GM23338 (cell line): ENCODE measurements at regions not wholly inside any gene's neighbourhood (a gene's known extent, or its start where the extent isn't known, plus 50 kb on each side); places are given as distances from the start of the nearest gene placed in this dataset.

Experiments used
- ATAC-seq: fragments of 200-7000 bp; cut with Tn5 transposase; 3 replicates; pipeline ENCODE4 v1.9.1; 2020
- DNase-seq: peaks from one replicate; pipeline ENCODE4 v3.0.0-alpha.2; 2015; ENCODE audit warnings: low spot score
- H2AFZ ChIP-seq: fragments of 200-600 bp; sonication (generic); 2 replicates; pipeline ENCODE4 v1.8.0; 2016; ENCODE audit warnings: antibody characterized with exemption, mild to moderate bottlenecking, moderate library complexity
- H3F3A ChIP-seq: fragments of 200-600 bp; sonication (generic); replicated peaks from 2 replicates; pipeline ENCODE4 v1.8.0; 2017; ENCODE audit warnings: antibody characterized with exemption, mixed run types, low read depth
- H3K27ac ChIP-seq: fragments of 200-600 bp; sonication (generic); 2 replicates; pipeline ENCODE4 v1.6.1; 2016; ENCODE audit warnings: low read depth
- H3K27me3 ChIP-seq: fragments of 200-600 bp; sonication (generic); 2 replicates; pipeline ENCODE4 v1.8.0; 2016; ENCODE audit warnings: mild to moderate bottlenecking, mixed run types, moderate library complexity; ENCODE audit not compliant: insufficient read depth
- H3K36me3 ChIP-seq: fragments of 200-600 bp; sonication (generic); 2 replicates; pipeline ENCODE4 v1.8.0; 2016; ENCODE audit warnings: mild to moderate bottlenecking; ENCODE audit not compliant: insufficient read depth
- H3K4me1 ChIP-seq: fragments of 200-600 bp; sonication (generic); 2 replicates; pipeline ENCODE4 v1.8.0; 2016; ENCODE audit warnings: mild to moderate bottlenecking, moderate library complexity; ENCODE audit not compliant: insufficient read depth
- H3K4me2 ChIP-seq: fragments of 200-600 bp; sonication (generic); 2 replicates; pipeline ENCODE4 v1.7.1; 2017; ENCODE audit warnings: mixed run types
- H3K4me3 ChIP-seq: fragments of 200-600 bp; sonication (generic); 2 replicates; pipeline ENCODE4 v1.6.1; 2016; ENCODE audit warnings: mixed run types
- H3K79me2 ChIP-seq: fragments of 200-600 bp; sonication (generic); replicated peaks from 2 replicates; pipeline ENCODE4 v1.8.0; 2017; ENCODE audit warnings: mild to moderate bottlenecking; ENCODE audit not compliant: insufficient read depth
- H3K9me2 ChIP-seq: fragments of 200-600 bp; sonication (generic); 2 replicates; pipeline ENCODE4 v1.8.0; 2017; ENCODE audit not compliant: insufficient read depth
- H4K20me1 ChIP-seq: fragments of 200-600 bp; sonication (generic); replicated peaks from 2 replicates; pipeline ENCODE4 v1.8.0; 2017; ENCODE audit warnings: mild to moderate bottlenecking; ENCODE audit not compliant: insufficient read depth
- H3K27ac Mint-ChIP-seq: 2 replicates; pipeline ENCODE4 v1.8.0; 2020; ENCODE audit warnings: inconsistent platforms, mild to moderate bottlenecking, moderate library complexity, mixed read lengths
- H3K27me3 Mint-ChIP-seq: 3 replicates; pipeline ENCODE4 v1.8.0; 2022; ENCODE audit warnings: low read depth, mild to moderate bottlenecking, moderate library complexity, mixed read lengths, inconsistent platforms; ENCODE audit not compliant: insufficient read depth, poor library complexity
- H3K36me3 Mint-ChIP-seq: 3 replicates; pipeline ENCODE4 v1.8.0; 2021; ENCODE audit warnings: low read depth, mild to moderate bottlenecking, inconsistent platforms, moderate library complexity, mixed read lengths
- H3K4me1 Mint-ChIP-seq: 3 replicates; pipeline ENCODE4 v1.8.0; 2020; ENCODE audit warnings: mild to moderate bottlenecking, inconsistent platforms, mixed read lengths
- H3K4me3 Mint-ChIP-seq: 3 replicates; pipeline ENCODE4 v1.8.0; 2021; ENCODE audit warnings: moderate library complexity, mild to moderate bottlenecking, inconsistent platforms, mixed read lengths
- H3K9me3 Mint-ChIP-seq: 3 replicates; pipeline ENCODE4 v1.8.0; 2020; ENCODE audit warnings: moderate library complexity, mild to moderate bottlenecking, inconsistent platforms, mixed read lengths
- EZH2 ChIP-seq: fragments of 200-600 bp; sonication (generic); IDR thresholded peaks from one replicate; pipeline ENCODE4 v1.8.0; 2017; ENCODE audit warnings: antibody characterized with exemption, mild to moderate bottlenecking, low read depth; ENCODE audit not compliant: unreplicated experiment
- EZH2phosphoT487 ChIP-seq: fragments of 200-600 bp; sonication (generic); IDR thresholded peaks from one replicate; pipeline ENCODE4 v1.8.1; 2018; ENCODE audit warnings: antibody characterized with exemption; ENCODE audit not compliant: unreplicated experiment
- JUNB ChIP-seq: IDR thresholded peaks from one replicate; pipeline ENCODE4 v1.6.1; 2016; ENCODE audit warnings: antibody characterized with exemption; ENCODE audit not compliant: unreplicated experiment
- NANOG ChIP-seq: IDR thresholded peaks from 2 replicates; pipeline ENCODE4 v1.6.1; 2016; ENCODE audit warnings: antibody characterized with exemption, borderline replicate concordance
- POLR2AphosphoS5 ChIP-seq: IDR thresholded peaks from 2 replicates; pipeline ENCODE4 v1.6.1; 2016; ENCODE audit warnings: antibody characterized with exemption, low read depth
- STAT1 ChIP-seq: IDR thresholded peaks from one replicate; pipeline ENCODE4 v1.6.1; 2016; ENCODE audit warnings: antibody characterized with exemption; ENCODE audit not compliant: unreplicated experiment
- ZNF114 ChIP-seq: fragments of 250-450 bp; sonication (Bioruptor Pico); IDR thresholded peaks from 2 replicates; pipeline ENCODE4 v1.5.0; 2020; ENCODE audit warnings: mild to moderate bottlenecking, moderate library complexity
- ZNF331 ChIP-seq: fragments of 250-450 bp; sonication (Bioruptor Pico); IDR thresholded peaks from 2 replicates; pipeline ENCODE4 v1.5.0; 2020; ENCODE audit warnings: low read depth, mild to moderate bottlenecking, moderate library complexity
- TF ChIP-seq, protein P1 (sequence below): IDR thresholded peaks from one replicate; pipeline ENCODE4 v1.6.1; 2018; ENCODE audit warnings: antibody characterized with exemption; ENCODE audit not compliant: unreplicated experiment
- TF ChIP-seq, protein P2 (sequence below): fragments of 250-450 bp; sonication (Bioruptor Pico); IDR thresholded peaks from 2 replicates; pipeline ENCODE4 v1.5.0; 2020; ENCODE audit warnings: mild to moderate bottlenecking, moderate library complexity
- TF ChIP-seq, protein P3 (sequence below): IDR thresholded peaks from 2 replicates; pipeline ENCODE4 v1.6.1; 2016; ENCODE audit warnings: antibody characterized with exemption

GRCh38 chr13:69641773-69642172 is 465.9 kb upstream of the ATXN8OS start:
- H3F3A ChIP-seq = no peaks in the 10 kb centered on the region
- H3K27me3 ChIP-seq = no peaks in the 10 kb centered on the region
- H3K4me3 ChIP-seq = no peak overlapping the region
- H3K79me2 ChIP-seq = no peaks in the 10 kb centered on the region
- TF ChIP-seq STAT1 (no peak), EZH2phosphoT487 (no peak), ZNF114 (no peak), JUNB (no peak), POLR2AphosphoS5 (no peak), ZNF331 (no peak), EZH2 (no peak), NANOG (no peak)
- TF ChIP-seq, protein P1, sequence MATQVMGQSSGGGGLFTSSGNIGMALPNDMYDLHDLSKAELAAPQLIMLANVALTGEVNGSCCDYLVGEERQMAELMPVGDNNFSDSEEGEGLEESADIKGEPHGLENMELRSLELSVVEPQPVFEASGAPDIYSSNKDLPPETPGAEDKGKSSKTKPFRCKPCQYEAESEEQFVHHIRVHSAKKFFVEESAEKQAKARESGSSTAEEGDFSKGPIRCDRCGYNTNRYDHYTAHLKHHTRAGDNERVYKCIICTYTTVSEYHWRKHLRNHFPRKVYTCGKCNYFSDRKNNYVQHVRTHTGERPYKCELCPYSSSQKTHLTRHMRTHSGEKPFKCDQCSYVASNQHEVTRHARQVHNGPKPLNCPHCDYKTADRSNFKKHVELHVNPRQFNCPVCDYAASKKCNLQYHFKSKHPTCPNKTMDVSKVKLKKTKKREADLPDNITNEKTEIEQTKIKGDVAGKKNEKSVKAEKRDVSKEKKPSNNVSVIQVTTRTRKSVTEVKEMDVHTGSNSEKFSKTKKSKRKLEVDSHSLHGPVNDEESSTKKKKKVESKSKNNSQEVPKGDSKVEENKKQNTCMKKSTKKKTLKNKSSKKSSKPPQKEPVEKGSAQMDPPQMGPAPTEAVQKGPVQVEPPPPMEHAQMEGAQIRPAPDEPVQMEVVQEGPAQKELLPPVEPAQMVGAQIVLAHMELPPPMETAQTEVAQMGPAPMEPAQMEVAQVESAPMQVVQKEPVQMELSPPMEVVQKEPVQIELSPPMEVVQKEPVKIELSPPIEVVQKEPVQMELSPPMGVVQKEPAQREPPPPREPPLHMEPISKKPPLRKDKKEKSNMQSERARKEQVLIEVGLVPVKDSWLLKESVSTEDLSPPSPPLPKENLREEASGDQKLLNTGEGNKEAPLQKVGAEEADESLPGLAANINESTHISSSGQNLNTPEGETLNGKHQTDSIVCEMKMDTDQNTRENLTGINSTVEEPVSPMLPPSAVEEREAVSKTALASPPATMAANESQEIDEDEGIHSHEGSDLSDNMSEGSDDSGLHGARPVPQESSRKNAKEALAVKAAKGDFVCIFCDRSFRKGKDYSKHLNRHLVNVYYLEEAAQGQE = no peak
- TF ChIP-seq, protein P2, sequence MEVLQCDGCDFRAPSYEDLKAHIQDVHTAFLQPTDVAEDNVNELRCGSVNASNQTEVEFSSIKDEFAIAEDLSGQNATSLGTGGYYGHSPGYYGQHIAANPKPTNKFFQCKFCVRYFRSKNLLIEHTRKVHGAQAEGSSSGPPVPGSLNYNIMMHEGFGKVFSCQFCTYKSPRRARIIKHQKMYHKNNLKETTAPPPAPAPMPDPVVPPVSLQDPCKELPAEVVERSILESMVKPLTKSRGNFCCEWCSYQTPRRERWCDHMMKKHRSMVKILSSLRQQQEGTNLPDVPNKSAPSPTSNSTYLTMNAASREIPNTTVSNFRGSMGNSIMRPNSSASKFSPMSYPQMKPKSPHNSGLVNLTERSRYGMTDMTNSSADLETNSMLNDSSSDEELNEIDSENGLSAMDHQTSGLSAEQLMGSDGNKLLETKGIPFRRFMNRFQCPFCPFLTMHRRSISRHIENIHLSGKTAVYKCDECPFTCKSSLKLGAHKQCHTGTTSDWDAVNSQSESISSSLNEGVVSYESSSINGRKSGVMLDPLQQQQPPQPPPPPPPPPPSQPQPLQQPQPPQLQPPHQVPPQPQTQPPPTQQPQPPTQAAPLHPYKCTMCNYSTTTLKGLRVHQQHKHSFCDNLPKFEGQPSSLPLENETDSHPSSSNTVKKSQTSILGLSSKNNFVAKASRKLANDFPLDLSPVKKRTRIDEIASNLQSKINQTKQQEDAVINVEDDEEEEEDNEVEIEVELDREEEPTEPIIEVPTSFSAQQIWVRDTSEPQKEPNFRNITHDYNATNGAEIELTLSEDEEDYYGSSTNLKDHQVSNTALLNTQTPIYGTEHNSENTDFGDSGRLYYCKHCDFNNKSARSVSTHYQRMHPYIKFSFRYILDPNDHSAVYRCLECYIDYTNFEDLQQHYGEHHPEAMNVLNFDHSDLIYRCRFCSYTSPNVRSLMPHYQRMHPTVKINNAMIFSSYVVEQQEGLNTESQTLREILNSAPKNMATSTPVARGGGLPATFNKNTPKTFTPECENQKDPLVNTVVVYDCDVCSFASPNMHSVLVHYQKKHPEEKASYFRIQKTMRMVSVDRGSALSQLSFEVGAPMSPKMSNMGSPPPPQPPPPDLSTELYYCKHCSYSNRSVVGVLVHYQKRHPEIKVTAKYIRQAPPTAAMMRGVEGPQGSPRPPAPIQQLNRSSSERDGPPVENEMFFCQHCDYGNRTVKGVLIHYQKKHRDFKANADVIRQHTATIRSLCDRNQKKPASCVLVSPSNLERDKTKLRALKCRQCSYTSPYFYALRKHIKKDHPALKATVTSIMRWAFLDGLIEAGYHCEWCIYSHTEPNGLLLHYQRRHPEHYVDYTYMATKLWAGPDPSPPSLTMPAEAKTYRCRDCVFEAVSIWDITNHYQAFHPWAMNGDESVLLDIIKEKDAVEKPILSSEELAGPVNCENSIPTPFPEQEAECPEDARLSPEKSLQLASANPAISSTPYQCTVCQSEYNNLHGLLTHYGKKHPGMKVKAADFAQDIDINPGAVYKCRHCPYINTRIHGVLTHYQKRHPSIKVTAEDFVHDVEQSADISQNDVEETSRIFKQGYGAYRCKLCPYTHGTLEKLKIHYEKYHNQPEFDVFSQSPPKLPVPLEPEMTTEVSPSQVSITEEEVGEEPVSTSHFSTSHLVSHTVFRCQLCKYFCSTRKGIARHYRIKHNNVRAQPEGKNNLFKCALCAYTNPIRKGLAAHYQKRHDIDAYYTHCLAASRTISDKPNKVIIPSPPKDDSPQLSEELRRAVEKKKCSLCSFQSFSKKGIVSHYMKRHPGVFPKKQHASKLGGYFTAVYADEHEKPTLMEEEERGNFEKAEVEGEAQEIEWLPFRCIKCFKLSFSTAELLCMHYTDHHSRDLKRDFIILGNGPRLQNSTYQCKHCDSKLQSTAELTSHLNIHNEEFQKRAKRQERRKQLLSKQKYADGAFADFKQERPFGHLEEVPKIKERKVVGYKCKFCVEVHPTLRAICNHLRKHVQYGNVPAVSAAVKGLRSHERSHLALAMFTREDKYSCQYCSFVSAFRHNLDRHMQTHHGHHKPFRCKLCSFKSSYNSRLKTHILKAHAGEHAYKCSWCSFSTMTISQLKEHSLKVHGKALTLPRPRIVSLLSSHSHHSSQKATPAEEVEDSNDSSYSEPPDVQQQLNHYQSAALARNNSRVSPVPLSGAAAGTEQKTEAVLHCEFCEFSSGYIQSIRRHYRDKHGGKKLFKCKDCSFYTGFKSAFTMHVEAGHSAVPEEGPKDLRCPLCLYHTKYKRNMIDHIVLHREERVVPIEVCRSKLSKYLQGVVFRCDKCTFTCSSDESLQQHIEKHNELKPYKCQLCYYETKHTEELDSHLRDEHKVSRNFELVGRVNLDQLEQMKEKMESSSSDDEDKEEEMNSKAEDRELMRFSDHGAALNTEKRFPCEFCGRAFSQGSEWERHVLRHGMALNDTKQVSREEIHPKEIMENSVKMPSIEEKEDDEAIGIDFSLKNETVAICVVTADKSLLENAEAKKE (CRISPR knock-in tag) = no peak
- TF ChIP-seq, protein P3, sequence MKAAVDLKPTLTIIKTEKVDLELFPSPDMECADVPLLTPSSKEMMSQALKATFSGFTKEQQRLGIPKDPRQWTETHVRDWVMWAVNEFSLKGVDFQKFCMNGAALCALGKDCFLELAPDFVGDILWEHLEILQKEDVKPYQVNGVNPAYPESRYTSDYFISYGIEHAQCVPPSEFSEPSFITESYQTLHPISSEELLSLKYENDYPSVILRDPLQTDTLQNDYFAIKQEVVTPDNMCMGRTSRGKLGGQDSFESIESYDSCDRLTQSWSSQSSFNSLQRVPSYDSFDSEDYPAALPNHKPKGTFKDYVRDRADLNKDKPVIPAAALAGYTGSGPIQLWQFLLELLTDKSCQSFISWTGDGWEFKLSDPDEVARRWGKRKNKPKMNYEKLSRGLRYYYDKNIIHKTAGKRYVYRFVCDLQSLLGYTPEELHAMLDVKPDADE = no peak
- H3K27ac ChIP-seq = no peak overlapping the region
- no peak overlapping the region for H2AFZ ChIP-seq
- H3K27me3 Mint-ChIP-seq = no peaks in the 10 kb centered on the region
- peaks cover 27% of the 10 kb centered on the region for H3K9me3 Mint-ChIP-seq
- H3K9me2 ChIP-seq = no peaks in the 10 kb centered on the region
- H3K27ac Mint-ChIP-seq = no peak overlapping the region
- ATAC-seq = no peak
- DNase-seq = no peak
- H3K4me3 Mint-ChIP-seq = no peak overlapping the region
- H3K4me1 ChIP-seq = no peaks in the 10 kb centered on the region
- H3K4me1 Mint-ChIP-seq = no peaks in the 10 kb centered on the region
- peaks cover 7% of the 10 kb centered on the region; the same call in 1 of the 2 replicates for H3K36me3 ChIP-seq
- peaks cover 14% of the 10 kb centered on the region; the same call in 2 of the 3 replicates for H3K36me3 Mint-ChIP-seq
- no peak overlapping the region for H3K4me2 ChIP-seq
- no peaks in the 10 kb centered on the region for H4K20me1 ChIP-seq
